ENCODE measurements at regions not wholly inside any gene's neighbourhood (a gene's known extent, or its start where the extent isn't known, plus 50 kb on each side); places are given as distances from the start of the nearest gene placed in this dataset.
A peak's percentile ranks its signal among the peaks of the same experiment; 100 is the strongest.

DNA sequence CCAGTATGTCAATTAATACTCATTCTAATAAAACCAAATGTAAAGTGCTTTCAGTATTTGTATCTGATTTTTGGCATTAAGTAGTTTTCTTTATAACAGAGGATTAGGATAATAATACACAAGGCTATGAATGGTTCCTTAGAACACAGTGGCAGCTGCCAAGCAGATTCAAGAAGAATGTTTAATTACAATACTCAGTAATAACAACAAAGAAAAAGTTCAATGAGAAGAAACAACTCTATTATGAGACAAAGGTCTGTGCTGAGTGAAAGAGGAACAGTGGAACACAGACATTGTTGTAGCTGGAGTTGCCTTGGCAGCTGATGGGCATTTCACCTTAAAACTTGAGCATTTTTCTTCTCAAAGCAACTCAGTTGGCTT is 502.6 kb upstream of the NR3C2 start:
- no peak overlapping the region for H3K27ac ChIP-seq
- H3K4me3 ChIP-seq: no peak overlapping the region
- DNase-seq: no peak
- no peaks in the 10 kb centered on the region for H3K9me3 ChIP-seq
- H3K27me3 ChIP-seq: no peaks in the 10 kb centered on the region
- no peak for TF ChIP-seq EP300 (IDR thresholded peaks at IDR 0.05)
- TF ChIP-seq, protein P1, sequence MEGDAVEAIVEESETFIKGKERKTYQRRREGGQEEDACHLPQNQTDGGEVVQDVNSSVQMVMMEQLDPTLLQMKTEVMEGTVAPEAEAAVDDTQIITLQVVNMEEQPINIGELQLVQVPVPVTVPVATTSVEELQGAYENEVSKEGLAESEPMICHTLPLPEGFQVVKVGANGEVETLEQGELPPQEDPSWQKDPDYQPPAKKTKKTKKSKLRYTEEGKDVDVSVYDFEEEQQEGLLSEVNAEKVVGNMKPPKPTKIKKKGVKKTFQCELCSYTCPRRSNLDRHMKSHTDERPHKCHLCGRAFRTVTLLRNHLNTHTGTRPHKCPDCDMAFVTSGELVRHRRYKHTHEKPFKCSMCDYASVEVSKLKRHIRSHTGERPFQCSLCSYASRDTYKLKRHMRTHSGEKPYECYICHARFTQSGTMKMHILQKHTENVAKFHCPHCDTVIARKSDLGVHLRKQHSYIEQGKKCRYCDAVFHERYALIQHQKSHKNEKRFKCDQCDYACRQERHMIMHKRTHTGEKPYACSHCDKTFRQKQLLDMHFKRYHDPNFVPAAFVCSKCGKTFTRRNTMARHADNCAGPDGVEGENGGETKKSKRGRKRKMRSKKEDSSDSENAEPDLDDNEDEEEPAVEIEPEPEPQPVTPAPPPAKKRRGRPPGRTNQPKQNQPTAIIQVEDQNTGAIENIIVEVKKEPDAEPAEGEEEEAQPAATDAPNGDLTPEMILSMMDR (IDR thresholded peaks at IDR 0.05): no peak
- TF ChIP-seq POLR2A (IDR thresholded peaks at IDR 0.05): no peak
- no peaks in the 10 kb centered on the region for H3K4me1 ChIP-seq (ENCODE audit: insufficient read depth)
- intact Hi-C loops (cut with DNase I): no loop called here
- no peaks in the 10 kb centered on the region for H3K36me3 ChIP-seq

DNA sequence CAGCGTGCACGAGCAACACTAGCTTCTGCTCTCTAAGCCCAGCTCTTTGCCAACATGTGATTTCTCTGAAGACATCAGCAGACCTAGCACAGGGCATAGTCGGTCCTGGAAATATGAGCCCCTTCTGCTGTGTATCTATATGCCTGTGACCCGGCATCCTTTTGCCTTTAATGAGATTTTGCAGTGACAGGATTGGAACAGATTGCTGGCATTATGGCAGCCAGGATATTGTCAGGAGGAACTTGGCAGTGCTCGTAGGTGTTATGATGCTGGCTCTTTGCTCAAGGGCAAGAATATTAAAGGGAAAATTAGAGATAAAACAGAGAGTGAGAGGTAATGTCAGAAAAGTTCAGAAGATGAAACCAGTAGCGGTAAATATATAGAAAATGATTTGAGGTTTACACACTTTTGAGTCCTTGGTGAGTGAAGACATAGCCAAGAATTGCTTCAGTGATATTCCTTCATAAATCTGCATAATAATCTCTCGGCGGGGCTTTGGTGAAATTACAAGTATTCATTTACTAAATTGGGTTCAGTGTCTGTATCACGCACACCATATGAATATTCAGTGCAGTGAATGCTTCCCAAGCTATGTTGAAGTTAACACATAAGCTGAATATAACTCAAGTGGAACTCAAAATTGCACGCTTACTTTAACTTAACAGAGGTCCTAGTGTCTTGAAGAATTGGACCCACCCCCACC is 502.1 kb upstream of the NR3C2 start:
- Histone ChIP-seq H3K9me3 (no peaks in the 10 kb centered on the region), H3K27ac (no peak overlapping the region), H3K36me3 (no peaks in the 10 kb centered on the region), H3K27me3 (no peaks in the 10 kb centered on the region), H3K4me1 (ENCODE audit: insufficient read depth) (no peaks in the 10 kb centered on the region), H3K4me3 (no peak overlapping the region)
- TF ChIP-seq, protein P1 (IDR thresholded peaks at IDR 0.05): no peak
- TF ChIP-seq POLR2A (IDR thresholded peaks at IDR 0.05): no peak
- TF ChIP-seq EP300 (IDR thresholded peaks at IDR 0.05): no peak
- 85 to 86% (median 86%) methylated on average over 10 of the region's 10 CpGs for WGBS, 3 donors
- DNase-seq: no peak
- intact Hi-C loops (cut with DNase I): no loop called here

DNA sequence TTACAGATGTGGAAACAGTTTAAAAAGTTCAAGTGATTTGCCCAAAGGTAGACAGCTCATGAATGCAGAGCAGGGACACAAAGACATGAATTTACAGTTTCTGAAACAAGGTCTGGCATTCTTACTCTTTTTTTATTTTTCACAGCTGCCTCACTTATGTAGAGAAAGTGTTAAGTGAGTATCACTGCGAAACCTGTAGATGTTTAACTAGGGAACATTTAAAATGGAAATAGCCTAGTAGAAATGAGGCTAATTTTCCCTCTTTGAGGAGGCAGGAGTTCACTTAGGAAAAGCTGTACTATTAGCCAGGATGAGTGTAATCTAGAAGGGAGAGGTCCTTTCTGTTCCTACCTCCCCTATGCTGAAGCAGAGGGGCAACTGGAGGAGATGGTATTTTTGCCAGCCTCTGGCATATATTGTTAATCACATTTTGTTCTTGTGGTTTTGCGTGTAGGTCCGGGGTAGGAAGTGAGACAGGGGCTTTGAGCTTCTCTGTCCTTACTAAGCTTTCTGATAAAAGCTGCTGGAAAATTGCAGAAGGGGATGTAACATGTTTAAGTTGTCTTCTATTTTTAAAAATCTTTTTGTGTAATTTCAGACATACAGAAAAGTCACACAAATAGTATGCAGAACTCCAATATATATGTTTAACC is 492.8 kb upstream of the NR3C2 start:
- H3K4me3 ChIP-seq: no peak overlapping the region
- intact Hi-C loops (cut with DNase I): no loop called here
- 56 to 85% (median 59%) methylated on average over 3 of the region's 3 CpGs for WGBS, 3 donors
- TF ChIP-seq, protein P1 (IDR thresholded peaks at IDR 0.05): no peak
- TF ChIP-seq POLR2A (IDR thresholded peaks at IDR 0.05): no peak
- no peak for TF ChIP-seq EP300 (IDR thresholded peaks at IDR 0.05)
- no peak overlapping the region for H3K27ac ChIP-seq
- H3K36me3 ChIP-seq: no peaks in the 10 kb centered on the region
- H3K27me3 ChIP-seq: no peaks in the 10 kb centered on the region
- no peaks in the 10 kb centered on the region for H3K9me3 ChIP-seq
- H3K4me1 ChIP-seq (ENCODE audit: insufficient read depth): no peaks in the 10 kb centered on the region
- DNase-seq: no peak

DNA sequence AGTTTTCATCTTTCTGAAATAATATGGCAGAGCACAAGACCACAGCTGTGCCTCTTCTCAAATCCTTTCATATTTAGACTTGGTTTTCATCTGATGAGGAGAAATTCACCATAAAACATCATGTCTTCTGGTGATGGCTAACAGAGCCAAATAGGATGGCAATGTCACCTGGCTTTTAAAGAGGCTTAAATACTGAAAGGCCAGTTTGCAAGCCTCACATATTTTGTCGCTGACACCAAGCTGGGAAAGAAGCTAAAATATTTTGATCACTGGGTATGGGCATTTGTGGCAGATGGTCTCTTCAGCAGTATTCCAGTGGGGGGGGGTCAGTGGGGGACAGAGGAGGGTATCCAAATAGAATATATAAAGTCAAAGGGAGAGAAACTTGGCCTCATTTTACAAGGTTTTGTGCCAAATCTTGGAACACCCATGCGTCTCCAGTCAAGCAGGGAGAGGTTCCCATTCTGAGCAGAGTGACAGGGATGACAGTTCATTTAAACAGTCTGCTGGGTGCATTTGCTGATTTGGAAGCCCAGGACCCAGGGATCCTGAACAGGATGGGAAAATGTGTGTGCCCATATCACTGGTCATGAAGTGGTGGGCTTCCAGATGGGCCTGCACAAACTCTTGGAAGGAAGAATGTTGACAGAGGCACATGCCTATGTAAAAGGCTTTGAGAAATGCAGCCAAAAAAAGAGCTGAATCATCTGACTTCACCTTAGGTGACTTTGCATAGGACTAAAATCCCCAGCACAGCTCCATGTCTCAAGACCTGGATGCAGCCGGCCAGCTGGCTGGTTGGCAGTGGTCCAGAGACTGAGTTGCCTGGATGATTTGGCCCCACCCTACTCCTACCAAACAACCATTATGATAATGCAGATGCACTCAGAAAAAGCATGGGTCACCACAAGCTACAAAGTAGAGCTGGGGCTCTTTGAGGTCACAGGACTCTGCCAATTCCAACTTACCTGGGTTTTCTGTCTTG is 484.4 kb upstream of the NR3C2 start:
- DNase-seq: peak in 1 of 5 donors; percentile 10
- TF ChIP-seq, protein P1 (IDR thresholded peaks at IDR 0.05): no peak
- TF ChIP-seq POLR2A (IDR thresholded peaks at IDR 0.05) (no peak), EP300 (IDR thresholded peaks at IDR 0.05) (no peak)
- Histone ChIP-seq H3K27me3 (no peaks in the 10 kb centered on the region), H3K9me3 (no peaks in the 10 kb centered on the region), H3K27ac (no peak overlapping the region), H3K4me1 (ENCODE audit: insufficient read depth) (no peaks in the 10 kb centered on the region), H3K36me3 (no peaks in the 10 kb centered on the region), H3K4me3 (no peak overlapping the region)
- WGBS, 3 donors: 58 to 61% (median 60%) methylated on average over 3 of the region's 3 CpGs
- intact Hi-C loops (cut with DNase I): no loop called here
